ENCODE measurements at regions not wholly inside any gene's neighbourhood (a gene's known extent, or its start where the extent isn't known, plus 50 kb on each side); places are given as distances from the start of the nearest gene placed in this dataset.
"Not testable (repeated sequence)": the region's sequence is repeated elsewhere in the genome, so short reads cannot be mapped to it uniquely, and the experiment has no call there.

- Histone ChIP-seq H3K4me3 (ENCODE audit: control insufficient read depth in 1 of 7, extremely low read depth in 1 of 7, insufficient read depth in 4 of 7, low read depth in 2 of 7, low read length in 6 of 7) (no peak overlapping the region), H3K27me3 (replicated peaks in 2 of 5; ENCODE audit: control insufficient read depth in 4 of 5, insufficient read depth in 5 of 5, low read length in 4 of 5) (no peaks in the 10 kb centered on the region), H3K27ac (ENCODE audit: insufficient read depth in 1 of 2, low read depth in 1 of 2, low read length in 2 of 2, poor library complexity in 1 of 2, severe bottlenecking in 2 of 2) (no peak overlapping the region), H3K4me1 (ENCODE audit: control extremely low read depth in 1 of 4, control insufficient read depth in 4 of 4, insufficient read depth in 4 of 4, low read length in 3 of 4) (no peaks in the 10 kb centered on the region), H3K9me3 (ENCODE audit: control extremely low read depth in 1 of 5, control insufficient read depth in 4 of 5, insufficient read depth in 2 of 5, low read depth in 1 of 5, low read length in 4 of 5) (peaks cover 0 to 11% (median 0%) of the 10 kb centered on the region in 5 experiments), H3K36me3 (ENCODE audit: control insufficient read depth in 4 of 4, insufficient read depth in 4 of 4, low read length in 3 of 4) (no peaks in the 10 kb centered on the region)
- WGBS (ENCODE audit: insufficient coverage), result no CpG with 5 or more reads among the region's 2 CpGs
- no peak for DNase-seq
- ChIA-PET CTCF (no interaction called here), POLR2A (interaction anchor here (0.6 kb wide), 1 partner anchor 25 kb away, joined by 4 read pairs; no protein-coding TSS in a partner anchor)
Observed at GRCh38 chr14:55855751-55856150, 262.5 kb upstream of the PELI2 start.

- H3K4me3 ChIP-seq (ENCODE audit: control insufficient read depth in 1 of 7, extremely low read depth in 1 of 7, insufficient read depth in 4 of 7, low read depth in 2 of 7, low read length in 6 of 7), result no peak overlapping the region
- ChIA-PET CTCF (no interaction called here), POLR2A (no interaction called here)
- H3K4me1 ChIP-seq (ENCODE audit: control extremely low read depth in 1 of 4, control insufficient read depth in 4 of 4, insufficient read depth in 4 of 4, low read length in 3 of 4), result no peaks in the 10 kb centered on the region
- no peaks in the 10 kb centered on the region for H3K36me3 ChIP-seq (ENCODE audit: control insufficient read depth in 4 of 4, insufficient read depth in 4 of 4, low read length in 3 of 4)
- no peak for DNase-seq
- 100% methylated on average over 1 of the region's 2 CpGs for WGBS (ENCODE audit: insufficient coverage)
- peaks cover 0 to 15% (median 0%) of the 10 kb centered on the region in 5 experiments for H3K9me3 ChIP-seq (ENCODE audit: control extremely low read depth in 1 of 5, control insufficient read depth in 4 of 5, insufficient read depth in 2 of 5, low read depth in 1 of 5, low read length in 4 of 5)
- no peak overlapping the region for H3K27ac ChIP-seq (ENCODE audit: insufficient read depth in 1 of 2, low read depth in 1 of 2, low read length in 2 of 2, poor library complexity in 1 of 2, severe bottlenecking in 2 of 2)
- H3K27me3 ChIP-seq (replicated peaks in 2 of 5; ENCODE audit: control insufficient read depth in 4 of 5, insufficient read depth in 5 of 5, low read length in 4 of 5), result no peaks in the 10 kb centered on the region
Observed at GRCh38 chr14:55858604-55859003, 259.6 kb upstream of the PELI2 start.

DNA sequence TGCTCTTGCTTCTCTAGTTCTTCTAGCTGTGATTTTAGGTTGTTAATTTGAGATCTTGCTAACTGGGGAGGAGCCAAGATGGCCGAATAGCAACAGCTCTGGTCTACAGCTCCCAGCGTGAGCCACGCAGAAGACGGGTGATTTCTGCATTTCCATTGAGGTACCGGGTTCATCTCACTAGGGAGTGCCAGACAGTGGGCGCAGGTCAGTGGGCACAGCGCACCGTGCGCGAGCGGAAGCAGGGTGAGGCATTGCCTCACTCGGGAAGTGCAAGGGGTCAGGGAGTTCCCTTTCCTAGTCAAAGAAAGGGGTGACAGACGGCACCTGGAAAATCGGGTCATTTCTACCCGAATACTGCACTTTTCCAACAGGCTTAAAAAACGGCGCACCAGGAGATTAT lies 256.6 kb upstream of the PELI2 start:
- POLR2A ChIA-PET, DNase-seq: not testable (repeated sequence)

GRCh38 chr14:55864890-55865655 lies 253.1 kb upstream of the PELI2 start:
- 97% methylated on average over 15 of the region's 22 CpGs for WGBS (ENCODE audit: insufficient coverage)
- no peaks in the 10 kb centered on the region for H3K4me1 ChIP-seq (ENCODE audit: control extremely low read depth in 1 of 4, control insufficient read depth in 4 of 4, insufficient read depth in 4 of 4, low read length in 3 of 4)
- POLR2A ChIA-PET, result no interaction called here
- no peak overlapping the region for H3K4me3 ChIP-seq (ENCODE audit: control insufficient read depth in 1 of 7, extremely low read depth in 1 of 7, insufficient read depth in 4 of 7, low read depth in 2 of 7, low read length in 6 of 7)
- no peaks in the 10 kb centered on the region for H3K27me3 ChIP-seq (replicated peaks in 2 of 5; ENCODE audit: control insufficient read depth in 4 of 5, insufficient read depth in 5 of 5, low read length in 4 of 5)
- no peak overlapping the region for H3K27ac ChIP-seq (ENCODE audit: insufficient read depth in 1 of 2, low read depth in 1 of 2, low read length in 2 of 2, poor library complexity in 1 of 2, severe bottlenecking in 2 of 2)
- CTCF ChIA-PET, result no interaction called here
- DNase-seq, result no peak
- peaks cover 0 to 19% (median 3%) of the 10 kb centered on the region in 5 experiments for H3K9me3 ChIP-seq (ENCODE audit: control extremely low read depth in 1 of 5, control insufficient read depth in 4 of 5, insufficient read depth in 2 of 5, low read depth in 1 of 5, low read length in 4 of 5)
- H3K36me3 ChIP-seq (ENCODE audit: control insufficient read depth in 4 of 4, insufficient read depth in 4 of 4, low read length in 3 of 4), result no peaks in the 10 kb centered on the region

More for the DNA sequence above, 256.6 kb upstream of the PELI2 start:
- H3K27ac ChIP-seq (ENCODE audit: insufficient read depth in 1 of 2, low read depth in 1 of 2, low read length in 2 of 2, poor library complexity in 1 of 2, severe bottlenecking in 2 of 2); H3K4me1 ChIP-seq (ENCODE audit: control extremely low read depth in 1 of 4, control insufficient read depth in 4 of 4, insufficient read depth in 4 of 4, low read length in 3 of 4); H3K4me3 ChIP-seq (ENCODE audit: control insufficient read depth in 1 of 7, extremely low read depth in 1 of 7, insufficient read depth in 4 of 7, low read depth in 2 of 7, low read length in 6 of 7); H3K27me3 ChIP-seq (replicated peaks in 2 of 5; ENCODE audit: control insufficient read depth in 4 of 5, insufficient read depth in 5 of 5, low read length in 4 of 5); H3K36me3 ChIP-seq (ENCODE audit: control insufficient read depth in 4 of 4, insufficient read depth in 4 of 4, low read length in 3 of 4); CTCF ChIA-PET: not testable (repeated sequence)
- peaks cover 0 to 26% (median 3%) of the 10 kb centered on the region in 5 experiments for H3K9me3 ChIP-seq (ENCODE audit: control extremely low read depth in 1 of 5, control insufficient read depth in 4 of 5, insufficient read depth in 2 of 5, low read depth in 1 of 5, low read length in 4 of 5)
- WGBS (ENCODE audit: insufficient coverage), result 100% methylated on average over 5 of the region's 17 CpGs

DNA sequence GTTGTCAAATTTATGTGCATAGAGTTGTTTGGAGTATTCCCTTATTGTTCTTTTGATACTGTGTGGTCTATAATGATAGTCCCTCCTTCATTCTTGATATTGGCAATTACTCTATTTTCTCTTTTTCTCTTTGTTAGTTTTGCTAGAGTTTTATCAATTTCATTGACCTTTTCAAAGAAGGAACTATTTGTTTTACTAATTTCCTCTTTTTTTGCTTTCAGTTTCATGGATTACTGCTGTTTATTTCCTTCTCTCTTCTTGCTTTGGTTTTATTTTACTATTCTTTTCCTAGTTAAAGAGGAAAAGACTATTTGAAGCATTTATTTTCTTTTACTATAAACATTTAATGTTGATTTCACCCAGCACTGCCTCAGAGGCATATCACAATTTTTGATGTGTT lies 250.9 kb upstream of the PELI2 start:
- ChIA-PET CTCF (no interaction called here), POLR2A (no interaction called here)
- DNase-seq, result no peak

DNA sequence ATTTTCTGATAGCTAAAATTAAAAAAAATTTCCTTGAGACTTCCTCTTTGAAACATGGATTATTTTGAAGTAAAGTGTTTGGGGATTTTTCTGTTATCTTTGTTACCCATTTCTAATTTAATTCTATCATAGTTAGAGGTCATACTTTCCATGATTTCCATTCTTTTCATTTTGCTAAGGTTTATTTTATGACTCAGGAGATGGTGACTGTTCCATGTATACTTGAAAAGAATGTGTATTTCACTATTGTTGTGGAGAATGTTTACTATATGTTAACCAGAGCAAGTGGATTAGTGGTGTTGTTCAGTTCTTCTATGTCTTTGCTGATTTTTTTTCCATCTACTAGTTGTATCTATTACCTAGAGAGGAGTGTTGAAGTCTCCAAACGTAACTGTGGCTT lies 250.5 kb upstream of the PELI2 start:
- no peak for DNase-seq
- Histone ChIP-seq H3K27me3 (replicated peaks in 2 of 5; ENCODE audit: control insufficient read depth in 4 of 5, insufficient read depth in 5 of 5, low read length in 4 of 5) (no peaks in the 10 kb centered on the region), H3K27ac (ENCODE audit: insufficient read depth in 1 of 2, low read depth in 1 of 2, low read length in 2 of 2, poor library complexity in 1 of 2, severe bottlenecking in 2 of 2) (no peak overlapping the region), H3K9me3 (ENCODE audit: control extremely low read depth in 1 of 5, control insufficient read depth in 4 of 5, insufficient read depth in 2 of 5, low read depth in 1 of 5, low read length in 4 of 5) (peaks cover 0 to 12% (median 0%) of the 10 kb centered on the region in 5 experiments), H3K36me3 (ENCODE audit: control insufficient read depth in 4 of 4, insufficient read depth in 4 of 4, low read length in 3 of 4) (no peaks in the 10 kb centered on the region), H3K4me1 (ENCODE audit: control extremely low read depth in 1 of 4, control insufficient read depth in 4 of 4, insufficient read depth in 4 of 4, low read length in 3 of 4) (no peaks in the 10 kb centered on the region), H3K4me3 (ENCODE audit: control insufficient read depth in 1 of 7, extremely low read depth in 1 of 7, insufficient read depth in 4 of 7, low read depth in 2 of 7, low read length in 6 of 7) (no peak overlapping the region)
- POLR2A ChIA-PET, result no interaction called here
- CTCF ChIA-PET, result no interaction called here
- WGBS (ENCODE audit: insufficient coverage), result no CpG with 5 or more reads among the region's 1 CpG

More for the DNA sequence above, 250.9 kb upstream of the PELI2 start:
- Histone ChIP-seq H3K27me3 (replicated peaks in 2 of 5; ENCODE audit: control insufficient read depth in 4 of 5, insufficient read depth in 5 of 5, low read length in 4 of 5) (no peaks in the 10 kb centered on the region), H3K27ac (ENCODE audit: insufficient read depth in 1 of 2, low read depth in 1 of 2, low read length in 2 of 2, poor library complexity in 1 of 2, severe bottlenecking in 2 of 2) (no peak overlapping the region), H3K9me3 (ENCODE audit: control extremely low read depth in 1 of 5, control insufficient read depth in 4 of 5, insufficient read depth in 2 of 5, low read depth in 1 of 5, low read length in 4 of 5) (peaks cover 0 to 12% (median 0%) of the 10 kb centered on the region in 5 experiments), H3K4me3 (ENCODE audit: control insufficient read depth in 1 of 7, extremely low read depth in 1 of 7, insufficient read depth in 4 of 7, low read depth in 2 of 7, low read length in 6 of 7) (no peak overlapping the region), H3K36me3 (ENCODE audit: control insufficient read depth in 4 of 4, insufficient read depth in 4 of 4, low read length in 3 of 4) (no peaks in the 10 kb centered on the region), H3K4me1 (ENCODE audit: control extremely low read depth in 1 of 4, control insufficient read depth in 4 of 4, insufficient read depth in 4 of 4, low read length in 3 of 4) (no peaks in the 10 kb centered on the region)

DNA sequence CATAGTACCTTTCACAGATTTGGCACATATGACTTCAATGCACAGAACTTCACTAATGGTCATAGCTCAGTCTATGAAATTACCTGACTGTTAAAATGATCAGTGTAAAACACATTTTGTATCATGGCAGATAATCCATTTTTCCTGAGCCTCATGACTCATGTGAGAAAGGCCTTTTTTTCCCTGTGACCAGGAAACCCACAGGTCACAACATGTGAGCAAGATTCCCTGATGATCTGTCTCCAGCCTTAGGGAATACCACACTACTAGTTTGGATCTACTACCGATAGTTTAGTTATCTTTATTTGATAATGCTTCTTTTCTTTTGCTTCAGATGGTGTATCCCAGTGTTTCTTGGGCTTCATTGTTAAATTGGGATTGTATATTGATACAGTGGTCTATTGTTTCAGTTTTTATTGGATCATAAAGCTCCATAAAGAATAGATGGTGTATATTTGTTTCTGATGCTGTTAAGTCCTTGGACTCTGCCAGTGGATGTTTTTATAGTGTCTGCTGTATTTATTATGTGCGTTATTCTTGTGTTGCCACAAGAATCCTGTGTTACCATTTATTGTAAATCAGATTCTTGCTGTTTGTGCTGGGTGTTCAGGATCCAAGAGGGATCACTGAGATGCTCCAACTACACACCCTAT lies 248.7 kb upstream of the PELI2 start:
- no CpG with 5 or more reads among the region's 2 CpGs for WGBS (ENCODE audit: insufficient coverage)
- Histone ChIP-seq H3K9me3 (ENCODE audit: control extremely low read depth in 1 of 5, control insufficient read depth in 4 of 5, insufficient read depth in 2 of 5, low read depth in 1 of 5, low read length in 4 of 5) (peaks cover 0 to 4% (median 0%) of the 10 kb centered on the region in 5 experiments), H3K4me3 (ENCODE audit: control insufficient read depth in 1 of 7, extremely low read depth in 1 of 7, insufficient read depth in 4 of 7, low read depth in 2 of 7, low read length in 6 of 7) (no peak overlapping the region), H3K27ac (ENCODE audit: insufficient read depth in 1 of 2, low read depth in 1 of 2, low read length in 2 of 2, poor library complexity in 1 of 2, severe bottlenecking in 2 of 2) (no peak overlapping the region), H3K27me3 (replicated peaks in 2 of 5; ENCODE audit: control insufficient read depth in 4 of 5, insufficient read depth in 5 of 5, low read length in 4 of 5) (no peaks in the 10 kb centered on the region), H3K36me3 (ENCODE audit: control insufficient read depth in 4 of 4, insufficient read depth in 4 of 4, low read length in 3 of 4) (no peaks in the 10 kb centered on the region), H3K4me1 (ENCODE audit: control extremely low read depth in 1 of 4, control insufficient read depth in 4 of 4, insufficient read depth in 4 of 4, low read length in 3 of 4) (no peaks in the 10 kb centered on the region)
- ChIA-PET POLR2A (no interaction called here), CTCF (no interaction called here)
- DNase-seq, result no peak

All from common myeloid progenitor, CD34-positive (primary cell).